MCF 10A (cell line): ENCODE measurements at regions not wholly inside any gene's neighbourhood (a gene's known extent, or its start where the extent isn't known, plus 50 kb on each side); places are given as distances from the start of the nearest gene placed in this dataset.

Experiments
- BruUV-seq: library from RNA; stranded (reverse); fragments of 400-500 nt; replicated peaks from 2 replicates; lab custom pipeline; 2021; lab: Mats Ljungman, UMichigan
- CTCF ChIA-PET: fragments of 300-600 bp; sonication (Branson Sonifier 250); formaldehyde crosslinking; extraction: SDS; loops from one replicate; lab custom pipeline; 2021; ENCODE audit warnings: antibody characterized with exemption, inconsistent platforms; lab: Yijun Ruan, JAX
- POLR2A ChIA-PET: fragments of 300-600, 350-650 bp; sonication (Branson Sonifier 250); formaldehyde crosslinking; extraction: SDS; loops from one replicate; lab custom pipeline; 2020; ENCODE audit warnings: antibody characterized with exemption, inconsistent platforms; lab: Yijun Ruan, JAX
- DNase-seq: peaks from one replicate; pipeline ENCODE4 v3.0.0-alpha.2; 2018; ENCODE audit not compliant: unreplicated experiment
- H3K27ac Mint-ChIP-seq: one replicate; pipeline ENCODE4 v1.8.0; 2022; ENCODE audit warnings: mild to moderate bottlenecking, low read depth, mixed read lengths; ENCODE audit not compliant: unreplicated experiment
- H3K27me3 Mint-ChIP-seq: one replicate; pipeline ENCODE4 v1.8.0; 2022; ENCODE audit warnings: mixed read lengths; ENCODE audit not compliant: insufficient read depth, unreplicated experiment
- H3K36me3 Mint-ChIP-seq: one replicate; pipeline ENCODE4 v1.8.0; 2022; ENCODE audit warnings: mild to moderate bottlenecking, moderate library complexity, mixed read lengths; ENCODE audit not compliant: insufficient read depth, unreplicated experiment
- H3K4me1 Mint-ChIP-seq: one replicate; pipeline ENCODE4 v1.8.0; 2022; ENCODE audit warnings: mixed read lengths; ENCODE audit not compliant: insufficient read depth, unreplicated experiment
- H3K4me3 Mint-ChIP-seq: one replicate; pipeline ENCODE4 v1.8.0; 2022; ENCODE audit warnings: mild to moderate bottlenecking, moderate library complexity, mixed read lengths; ENCODE audit not compliant: unreplicated experiment
- H3K9me3 Mint-ChIP-seq: one replicate; pipeline ENCODE4 v1.8.0; 2022; ENCODE audit warnings: mixed read lengths; ENCODE audit not compliant: unreplicated experiment
- intact Hi-C: fragments of 100-400 bp; cut with micrococcal nuclease; formaldehyde crosslinking; loops from 2 replicates; pipeline ENCODE4 v1.14.1; 2022
- TF ChIP-seq, protein P1 (sequence below): fragments of 200-600 bp; IDR thresholded peaks from one replicate; pipeline ENCODE4 v1.8.0; 2022; ENCODE audit warnings: antibody characterized with exemption, mild to moderate bottlenecking; ENCODE audit not compliant: unreplicated experiment

DNA sequence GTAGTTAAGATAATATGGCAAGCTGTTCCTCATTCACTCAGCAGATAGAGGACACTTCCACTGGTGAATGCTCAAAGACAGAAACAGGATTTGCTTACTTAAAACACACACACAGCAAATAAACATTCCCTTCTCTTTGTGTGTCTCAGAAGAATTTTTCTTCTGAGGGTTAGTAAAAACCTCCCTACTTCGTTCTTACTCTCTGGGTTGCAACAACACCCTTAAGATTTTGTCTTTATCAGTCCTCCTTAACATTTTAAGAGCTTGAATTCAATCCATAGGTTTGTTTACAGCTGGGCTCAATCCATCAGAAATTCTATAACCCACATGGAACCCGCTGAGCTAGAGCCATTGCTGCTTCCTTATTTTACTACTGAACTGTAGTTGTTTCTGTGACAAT lies 237.4 kb upstream of the PIK3R1 start:
- CTCF ChIA-PET, result interaction anchor here (0.7 kb wide), 1 partner anchor 27 kb away, joined by 5 read pairs; no protein-coding TSS in a partner anchor
- BruUV-seq, result no TSS peak
- Mint-ChIP-seq H3K27ac (no peak overlapping the region), H3K4me1 (peaks cover 13% of the 10 kb centered on the region), H3K36me3 (no peaks in the 10 kb centered on the region), H3K27me3 (no peaks in the 10 kb centered on the region), H3K4me3 (no peak overlapping the region), H3K9me3 (no peaks in the 10 kb centered on the region)
- DNase-seq, result no peak
- TF ChIP-seq, protein P1, sequence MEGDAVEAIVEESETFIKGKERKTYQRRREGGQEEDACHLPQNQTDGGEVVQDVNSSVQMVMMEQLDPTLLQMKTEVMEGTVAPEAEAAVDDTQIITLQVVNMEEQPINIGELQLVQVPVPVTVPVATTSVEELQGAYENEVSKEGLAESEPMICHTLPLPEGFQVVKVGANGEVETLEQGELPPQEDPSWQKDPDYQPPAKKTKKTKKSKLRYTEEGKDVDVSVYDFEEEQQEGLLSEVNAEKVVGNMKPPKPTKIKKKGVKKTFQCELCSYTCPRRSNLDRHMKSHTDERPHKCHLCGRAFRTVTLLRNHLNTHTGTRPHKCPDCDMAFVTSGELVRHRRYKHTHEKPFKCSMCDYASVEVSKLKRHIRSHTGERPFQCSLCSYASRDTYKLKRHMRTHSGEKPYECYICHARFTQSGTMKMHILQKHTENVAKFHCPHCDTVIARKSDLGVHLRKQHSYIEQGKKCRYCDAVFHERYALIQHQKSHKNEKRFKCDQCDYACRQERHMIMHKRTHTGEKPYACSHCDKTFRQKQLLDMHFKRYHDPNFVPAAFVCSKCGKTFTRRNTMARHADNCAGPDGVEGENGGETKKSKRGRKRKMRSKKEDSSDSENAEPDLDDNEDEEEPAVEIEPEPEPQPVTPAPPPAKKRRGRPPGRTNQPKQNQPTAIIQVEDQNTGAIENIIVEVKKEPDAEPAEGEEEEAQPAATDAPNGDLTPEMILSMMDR, result no peak
- POLR2A ChIA-PET, result interaction anchor here (0.9 to 1.1 kb wide), 2 partner anchors 9 to 88 kb away, joined by 3 to 4 read pairs; no protein-coding TSS in a partner anchor
- intact Hi-C loops, result no loop called here

DNA sequence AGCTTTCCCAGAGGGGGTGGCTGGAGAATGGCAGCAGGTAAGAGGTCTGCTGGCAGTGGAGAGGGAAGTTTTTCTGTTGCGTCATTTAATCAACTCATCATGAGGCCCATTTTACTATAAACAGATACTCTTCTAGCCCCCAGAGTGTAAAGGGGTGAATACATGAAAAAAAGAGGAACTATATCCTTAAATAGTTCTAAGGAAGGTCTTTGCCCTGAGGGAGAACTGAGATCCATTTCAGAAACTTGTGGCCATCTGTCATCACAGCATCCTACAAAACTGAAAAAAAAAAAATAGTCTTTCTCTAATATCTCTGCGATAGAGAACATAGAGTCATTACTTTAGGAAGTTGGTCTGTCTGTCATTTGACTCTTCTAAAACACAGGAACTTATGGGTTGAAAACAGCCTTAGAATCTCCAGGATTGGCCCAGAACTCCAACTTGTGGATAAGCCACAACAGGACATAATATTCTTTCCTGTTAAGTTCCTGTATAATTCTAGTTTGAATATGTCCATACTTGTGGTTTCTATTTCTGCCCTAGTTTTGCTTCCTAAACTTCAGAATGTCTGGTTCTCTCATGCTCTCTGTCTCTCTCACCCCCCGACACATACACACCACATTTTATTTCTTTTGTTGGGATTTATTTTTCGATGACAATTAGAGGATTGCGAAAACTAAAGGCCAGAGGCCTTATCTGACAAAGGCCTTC lies 238.5 kb upstream of the PIK3R1 start:
- CTCF ChIA-PET, result interaction anchor here (0.7 kb wide), 1 partner anchor 10 kb away, joined by 3 read pairs; no protein-coding TSS in a partner anchor

DNA sequence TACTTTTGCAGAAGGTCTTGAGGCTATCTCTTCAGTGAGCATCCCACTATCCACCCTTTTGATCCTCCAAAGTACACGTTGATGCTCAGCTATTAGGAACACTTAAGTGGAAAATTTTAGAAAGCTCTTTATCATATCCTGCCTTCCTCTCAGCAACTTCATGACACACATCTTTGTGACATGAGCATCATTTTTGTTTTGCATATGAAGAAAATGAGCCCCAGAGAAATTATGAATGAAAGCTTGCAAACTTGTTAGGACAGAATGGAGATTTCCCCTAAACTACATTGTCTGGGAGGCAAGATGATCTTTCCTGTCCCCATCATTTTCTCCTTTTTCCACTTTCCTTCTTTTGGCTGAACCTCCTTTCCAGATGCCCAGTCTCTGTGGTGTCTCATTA lies 239.4 kb upstream of the PIK3R1 start:
- H3K9me3 Mint-ChIP-seq, result no peaks in the 10 kb centered on the region
- H3K27me3 Mint-ChIP-seq, result no peaks in the 10 kb centered on the region
- TF ChIP-seq, protein P1, result no peak
- ChIA-PET CTCF (interaction anchor here (0.7 kb wide), 1 partner anchor 11 kb away, joined by 3 read pairs; no protein-coding TSS in a partner anchor), POLR2A (no interaction called here)
- H3K4me1 Mint-ChIP-seq, result peaks cover 16% of the 10 kb centered on the region
- H3K27ac Mint-ChIP-seq, result no peak overlapping the region
- DNase-seq, result no peak
- no peaks in the 10 kb centered on the region for H3K36me3 Mint-ChIP-seq
- intact Hi-C loops, result no loop called here
- no peak overlapping the region for H3K4me3 Mint-ChIP-seq
- no TSS peak for BruUV-seq

More for the DNA sequence above, 238.5 kb upstream of the PIK3R1 start:
- Mint-ChIP-seq H3K9me3 (no peaks in the 10 kb centered on the region), H3K4me3 (no peak overlapping the region), H3K4me1 (peaks cover 8% of the 10 kb centered on the region), H3K27me3 (no peaks in the 10 kb centered on the region), H3K36me3 (no peaks in the 10 kb centered on the region), H3K27ac (no peak overlapping the region)
- intact Hi-C loops, result no loop called here
- BruUV-seq, result no TSS peak
- DNase-seq, result no peak
- TF ChIP-seq, protein P1, result no peak
- POLR2A ChIA-PET, result interaction anchor here (1.1 kb wide), 1 partner anchor 8 kb away, joined by 4 read pairs; no protein-coding TSS in a partner anchor

DNA sequence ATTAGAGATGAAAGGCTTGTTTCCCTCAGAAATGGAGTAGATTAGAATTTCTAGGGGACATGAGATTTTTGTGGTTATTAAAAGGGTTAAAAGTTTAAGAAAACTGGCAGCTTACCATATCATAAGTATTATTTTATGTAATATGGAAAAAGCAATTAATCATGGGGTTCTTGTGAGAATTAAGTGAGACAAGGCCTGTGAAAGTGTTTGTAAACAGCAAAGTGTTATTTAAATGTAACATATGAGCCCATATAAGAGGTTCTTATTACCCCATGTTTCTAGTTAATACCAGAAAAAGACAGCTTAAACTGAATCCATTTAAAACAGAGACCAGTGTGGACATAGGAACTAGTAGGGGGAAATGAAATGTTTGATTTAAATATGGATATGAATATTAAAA lies 241.1 kb upstream of the PIK3R1 start:
- Mint-ChIP-seq H3K27me3 (no peaks in the 10 kb centered on the region), H3K4me3 (no peak overlapping the region), H3K9me3 (no peaks in the 10 kb centered on the region), H3K4me1 (peaks cover 27% of the 10 kb centered on the region), H3K27ac (no peak overlapping the region), H3K36me3 (no peaks in the 10 kb centered on the region)
- ChIA-PET POLR2A (interaction anchor here (0.5 kb wide), 1 partner anchor 65 kb away, joined by 3 read pairs; no protein-coding TSS in a partner anchor), CTCF (no interaction called here)
- TF ChIP-seq, protein P1, result no peak
- DNase-seq, result no peak
- intact Hi-C loops, result no loop called here
- no TSS peak for BruUV-seq
